HEK293 (cell line): ENCODE measurements at regions not wholly inside any gene's neighbourhood (a gene's known extent, or its start where the extent isn't known, plus 50 kb on each side); places are given as distances from the start of the nearest gene placed in this dataset.

Experiments
- CTCF ChIA-PET: fragments of 350-600 bp; formaldehyde crosslinking; extraction: SDS; loops from one replicate; lab custom pipeline; 2021; ENCODE audit warnings: antibody characterized with exemption; lab: Yijun Ruan, JAX
- POLR2A ChIA-PET: fragments of 300-600 bp; formaldehyde crosslinking; extraction: SDS; loops from one replicate; lab custom pipeline; 2020; ENCODE audit warnings: antibody characterized with exemption, inconsistent platforms; lab: Yijun Ruan, JAX
- H3K27ac ChIP-seq: fragments of 200-500 bp; sonication (Bioruptor generic); 2 replicates; pipeline ENCODE4 v1.5.1; 2014; ENCODE audit warnings: low read depth, low read length, control low read depth, inconsistent platforms; ENCODE audit errors: extremely low read depth
- H3K36me3 ChIP-seq, 2 experiments: fragments of 200-500 bp in 1 of 2; sonication (Bioruptor generic) in 1 of 2; 1 replicate in 1 of 2; 2 replicates in 1 of 2; pipeline ENCODE4 v1.5.1; 2014 to 2017; ENCODE audit warnings: inconsistent platforms in 2 of 2, low read length in 2 of 2; ENCODE audit not compliant: control insufficient read depth in 2 of 2, insufficient read depth in 1 of 2
- H3K4me1 ChIP-seq: fragments of 200-500 bp; sonication (Bioruptor generic); 2 replicates; pipeline ENCODE4 v1.5.1; 2014; ENCODE audit warnings: mild to moderate bottlenecking, low read length, inconsistent platforms; ENCODE audit not compliant: control insufficient read depth, insufficient read depth
- H3K4me3 ChIP-seq: 2 replicates; pipeline ENCODE4 v1.5.1; 2011; ENCODE audit warnings: low read depth, mild to moderate bottlenecking, control low read depth, low read length, moderate library complexity
- H3K9me3 ChIP-seq: fragments of 200-500 bp; sonication (Bioruptor generic); 2 replicates; pipeline ENCODE4 v1.5.1; 2014; ENCODE audit warnings: low read depth, low read length, inconsistent platforms; ENCODE audit not compliant: control insufficient read depth, insufficient read depth
- KLF16 ChIP-seq: fragments of 450-650 bp; formaldehyde crosslinking; IDR thresholded peaks from 2 replicates; pipeline ENCODE4 v1.5.1; 2017; ENCODE audit warnings: missing biosample characterization, missing genetic modification characterization
- PRDM10 ChIP-seq: fragments of 450-650 bp; formaldehyde crosslinking; IDR thresholded peaks from 2 replicates; pipeline ENCODE4 v1.5.1; 2016; ENCODE audit warnings: missing biosample characterization, missing genetic modification characterization
- SP3 ChIP-seq: fragments of 450-650 bp; formaldehyde crosslinking; IDR thresholded peaks from 2 replicates; pipeline ENCODE4 v1.5.1; 2016; ENCODE audit warnings: missing biosample characterization, missing genetic modification characterization
- YY1 ChIP-seq: fragments of 450-650 bp; formaldehyde crosslinking; IDR thresholded peaks from 2 replicates; pipeline ENCODE4 v1.5.1; 2018; ENCODE audit warnings: missing biosample characterization, missing genetic modification characterization
- ZFHX2 ChIP-seq: fragments of 450-650 bp; formaldehyde crosslinking; conservative IDR thresholded peaks from 2 replicates; pipeline ENCODE4 v1.5.1; 2016; ENCODE audit warnings: missing biosample characterization, missing genetic modification characterization
- ZFP69B ChIP-seq: fragments of 450-650 bp; formaldehyde crosslinking; IDR thresholded peaks from 2 replicates; pipeline ENCODE4 v1.5.1; 2016; ENCODE audit warnings: missing biosample characterization, missing genetic modification characterization
- ZIC2 ChIP-seq: fragments of 450-650 bp; formaldehyde crosslinking; IDR thresholded peaks from 2 replicates; pipeline ENCODE4 v1.5.1; 2016; ENCODE audit warnings: missing biosample characterization, missing genetic modification characterization
- ZNF132 ChIP-seq: fragments of 450-650 bp; formaldehyde crosslinking; IDR thresholded peaks from 2 replicates; pipeline ENCODE4 v1.5.1; 2017; ENCODE audit warnings: missing biosample characterization, missing genetic modification characterization, borderline replicate concordance
- ZNF133 ChIP-seq: fragments of 450-650 bp; formaldehyde crosslinking; IDR thresholded peaks from 2 replicates; pipeline ENCODE4 v1.5.1; 2016; ENCODE audit warnings: missing biosample characterization, missing genetic modification characterization
- ZNF16 ChIP-seq: fragments of 450-650 bp; formaldehyde crosslinking; IDR thresholded peaks from 2 replicates; pipeline ENCODE4 v1.5.1; 2016; ENCODE audit warnings: low read depth, missing biosample characterization, missing genetic modification characterization
- ZNF248 ChIP-seq: fragments of 450-650 bp; formaldehyde crosslinking; IDR thresholded peaks from 2 replicates; pipeline ENCODE4 v1.5.1; 2017; ENCODE audit warnings: missing biosample characterization, missing genetic modification characterization
- ZNF280C ChIP-seq: fragments of 450-650 bp; formaldehyde crosslinking; IDR thresholded peaks from 2 replicates; pipeline ENCODE4 v1.5.1; 2016; ENCODE audit warnings: missing biosample characterization, missing genetic modification characterization
- ZNF335 ChIP-seq: fragments of 450-650 bp; formaldehyde crosslinking; conservative IDR thresholded peaks from 2 replicates; pipeline ENCODE4 v1.5.1; 2016; ENCODE audit warnings: missing biosample characterization, missing genetic modification characterization
- ZNF341 ChIP-seq: fragments of 450-650 bp; formaldehyde crosslinking; IDR thresholded peaks from 2 replicates; pipeline ENCODE4; 2016; ENCODE audit warnings: low read depth, missing biosample characterization, missing genetic modification characterization
- ZNF513 ChIP-seq: fragments of 450-650 bp; IDR thresholded peaks from 2 replicates; pipeline ENCODE4 v1.5.1; 2018; ENCODE audit warnings: missing biosample characterization, missing genetic modification characterization
- ZNF549 ChIP-seq: fragments of 450-650 bp; IDR thresholded peaks from 2 replicates; pipeline ENCODE4 v1.5.1; 2018; ENCODE audit warnings: missing biosample characterization, missing genetic modification characterization, mild to moderate bottlenecking, inconsistent platforms, moderate library complexity
- ZNF571 ChIP-seq: fragments of 450-650 bp; formaldehyde crosslinking; IDR thresholded peaks from 2 replicates; pipeline ENCODE4 v1.5.0; 2017; ENCODE audit warnings: missing biosample characterization, missing genetic modification characterization
- ZNF629 ChIP-seq: fragments of 450-650 bp; formaldehyde crosslinking; IDR thresholded peaks from 2 replicates; pipeline ENCODE4 v1.5.1; 2017; ENCODE audit warnings: missing biosample characterization, missing genetic modification characterization
- ZNF785 ChIP-seq: fragments of 450-650 bp; formaldehyde crosslinking; IDR thresholded peaks from 2 replicates; pipeline ENCODE4 v1.5.1; 2016; ENCODE audit warnings: missing biosample characterization, missing genetic modification characterization
- ZXDB ChIP-seq: fragments of 450-650 bp; formaldehyde crosslinking; IDR thresholded peaks from 2 replicates; pipeline ENCODE4 v1.5.1; 2016; ENCODE audit warnings: missing biosample characterization, missing genetic modification characterization
- TF ChIP-seq, protein P1 (sequence below): fragments of 450-650 bp; formaldehyde crosslinking; IDR thresholded peaks from 2 replicates; pipeline ENCODE4 v1.5.1; 2017; ENCODE audit warnings: missing biosample characterization, missing genetic modification characterization
- TF ChIP-seq, protein P2 (sequence below): sonication (generic); formaldehyde crosslinking; IDR thresholded peaks from 2 replicates; pipeline ENCODE4 v1.8.1; 2022; ENCODE audit warnings: mild to moderate bottlenecking, moderate library complexity, missing genetic modification reagents
- TF ChIP-seq, protein P3 (sequence below): fragments of 450-650 bp; formaldehyde crosslinking; IDR thresholded peaks from 2 replicates; pipeline ENCODE4 v1.5.1; 2016; ENCODE audit warnings: missing biosample characterization, missing genetic modification characterization

GRCh38 chrX:110409925-110410324, 51.3 kb downstream of the RTL9 start:
- no peak overlapping the region for H3K27ac ChIP-seq
- no peak for TF ChIP-seq ZNF785
- TF ChIP-seq PRDM10 (tag by site-specific recombination): peak; percentile 72
- TF ChIP-seq ZNF133: no peak
- no peak for TF ChIP-seq ZNF248 (tag by site-specific recombination)
- no peak for TF ChIP-seq ZFP69B (tag by site-specific recombination)
- no peak for TF ChIP-seq ZIC2 (tag by site-specific recombination)
- no peak for TF ChIP-seq KLF16
- no peak for TF ChIP-seq ZNF16
- peak; percentile 41; the same call in 1 of the 2 replicates for TF ChIP-seq ZFHX2
- peak; percentile 32; the same call in 1 of the 2 replicates for TF ChIP-seq ZNF629 (tag by site-specific recombination)
- no peaks in the 10 kb centered on the region for H3K36me3 ChIP-seq
- CTCF ChIA-PET: interaction anchor here (0.6 to 22.1 kb wide), 11 partner anchors 9 to 556 kb away, joined by 3 to 576 read pairs (median 14); no protein-coding TSS in a partner anchor
- POLR2A ChIA-PET: no interaction called here
- H3K9me3 ChIP-seq: no peaks in the 10 kb centered on the region
- H3K4me3 ChIP-seq: no peak overlapping the region
- no peaks in the 10 kb centered on the region for H3K4me1 ChIP-seq

DNA sequence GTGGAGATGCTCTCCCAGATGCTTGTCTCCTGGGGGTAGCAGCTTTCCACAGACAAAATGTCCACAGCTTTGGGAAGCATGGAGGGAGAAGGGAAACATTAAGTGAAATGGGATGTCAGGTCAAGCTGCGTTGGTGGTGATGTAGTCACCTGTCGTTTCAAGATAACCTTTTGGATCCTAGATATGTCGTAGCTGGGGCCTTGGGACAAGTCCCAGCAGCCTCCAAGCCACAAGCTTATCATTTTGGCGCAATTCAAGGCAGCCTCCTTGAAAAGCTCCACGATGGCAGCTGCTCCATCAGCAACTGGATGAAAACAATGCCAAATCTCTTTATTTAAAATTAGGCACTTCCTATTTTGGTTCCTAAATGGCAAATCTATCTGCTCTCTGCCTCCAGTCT, 52.0 kb downstream of the RTL9 start:
- CTCF ChIA-PET: interaction anchor here (0.6 to 22.1 kb wide), 16 partner anchors 9 to 557 kb away, joined by 3 to 576 read pairs (median 4); no protein-coding TSS in a partner anchor
- no peaks in the 10 kb centered on the region for H3K36me3 ChIP-seq
- POLR2A ChIA-PET: no interaction called here
- no peaks in the 10 kb centered on the region for H3K9me3 ChIP-seq
- no peak overlapping the region for H3K27ac ChIP-seq
- H3K4me1 ChIP-seq: no peaks in the 10 kb centered on the region
- H3K4me3 ChIP-seq: no peak overlapping the region
- TF ChIP-seq ZNF335 (tag by site-specific recombination): no peak
- TF ChIP-seq, protein P1, sequence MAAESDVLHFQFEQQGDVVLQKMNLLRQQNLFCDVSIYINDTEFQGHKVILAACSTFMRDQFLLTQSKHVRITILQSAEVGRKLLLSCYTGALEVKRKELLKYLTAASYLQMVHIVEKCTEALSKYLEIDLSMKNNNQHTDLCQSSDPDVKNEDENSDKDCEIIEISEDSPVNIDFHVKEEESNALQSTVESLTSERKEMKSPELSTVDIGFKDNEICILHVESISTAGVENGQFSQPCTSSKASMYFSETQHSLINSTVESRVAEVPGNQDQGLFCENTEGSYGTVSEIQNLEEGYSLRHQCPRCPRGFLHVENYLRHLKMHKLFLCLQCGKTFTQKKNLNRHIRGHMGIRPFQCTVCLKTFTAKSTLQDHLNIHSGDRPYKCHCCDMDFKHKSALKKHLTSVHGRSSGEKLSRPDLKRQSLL (tag by site-specific recombination): no peak
- TF ChIP-seq SP3 (tag by site-specific recombination): no peak
- TF ChIP-seq ZNF132: no peak
- no peak for TF ChIP-seq ZNF571 (tag by site-specific recombination)
- TF ChIP-seq YY1 (tag by site-specific recombination): no peak
- TF ChIP-seq, protein P2, sequence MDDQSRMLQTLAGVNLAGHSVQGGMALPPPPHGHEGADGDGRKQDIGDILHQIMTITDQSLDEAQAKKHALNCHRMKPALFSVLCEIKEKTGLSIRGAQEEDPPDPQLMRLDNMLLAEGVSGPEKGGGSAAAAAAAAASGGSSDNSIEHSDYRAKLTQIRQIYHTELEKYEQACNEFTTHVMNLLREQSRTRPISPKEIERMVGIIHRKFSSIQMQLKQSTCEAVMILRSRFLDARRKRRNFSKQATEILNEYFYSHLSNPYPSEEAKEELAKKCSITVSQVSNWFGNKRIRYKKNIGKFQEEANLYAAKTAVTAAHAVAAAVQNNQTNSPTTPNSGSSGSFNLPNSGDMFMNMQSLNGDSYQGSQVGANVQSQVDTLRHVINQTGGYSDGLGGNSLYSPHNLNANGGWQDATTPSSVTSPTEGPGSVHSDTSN (CRISPR knock-in tag): no peak
- no peak for TF ChIP-seq ZNF280C
- TF ChIP-seq ZXDB: no peak
- no peak for TF ChIP-seq ZNF513 (tag by site-specific recombination)
- TF ChIP-seq ZNF133: no peak
- TF ChIP-seq ZNF341 (tag by site-specific recombination): no peak
- TF ChIP-seq, protein P3, sequence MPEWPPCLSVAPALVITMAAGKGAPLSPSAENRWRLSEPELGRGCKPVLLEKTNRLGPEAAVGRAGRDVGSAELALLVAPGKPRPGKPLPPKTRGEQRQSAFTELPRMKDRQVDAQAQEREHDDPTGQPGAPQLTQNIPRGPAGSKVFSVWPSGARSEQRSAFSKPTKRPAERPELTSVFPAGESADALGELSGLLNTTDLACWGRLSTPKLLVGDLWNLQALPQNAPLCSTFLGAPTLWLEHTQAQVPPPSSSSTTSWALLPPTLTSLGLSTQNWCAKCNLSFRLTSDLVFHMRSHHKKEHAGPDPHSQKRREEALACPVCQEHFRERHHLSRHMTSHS (tag by site-specific recombination): no peak
- no peak for TF ChIP-seq ZNF549 (tag by site-specific recombination)
